ENCODE measurements at regions not wholly inside any gene's neighbourhood (a gene's known extent, or its start where the extent isn't known, plus 50 kb on each side); places are given as distances from the start of the nearest gene placed in this dataset.

DNA sequence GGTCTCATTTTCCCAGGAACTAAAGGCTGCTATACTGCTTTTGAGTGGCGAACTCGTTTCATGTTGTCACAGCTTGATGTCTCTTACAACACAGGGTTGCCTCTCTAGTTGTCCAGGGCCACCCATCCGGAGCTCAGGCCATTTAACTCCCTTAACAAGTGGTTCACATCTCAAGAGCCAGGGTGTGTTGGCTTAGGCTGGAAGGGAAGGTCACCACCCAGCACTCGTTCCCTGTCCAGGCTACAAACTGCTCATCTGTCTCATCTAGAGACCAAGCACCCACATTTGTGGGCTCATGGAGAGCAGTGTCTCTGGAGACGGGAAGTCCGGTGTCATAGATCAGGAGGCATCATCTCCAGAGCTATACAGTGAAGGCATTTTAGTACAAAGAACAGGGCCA is 106.8 kb upstream of the EXOC2 start:
- Histone ChIP-seq H3K4me3 (replicated peaks in 1 of 3; ENCODE audit: low read depth in 2 of 3, low read length in 3 of 3) (no peak overlapping the region), H3K4me2 (replicated peaks; ENCODE audit: extremely low read depth, low read length, poor library complexity, severe bottlenecking) (no peak overlapping the region), H3K9ac (ENCODE audit: insufficient read depth, low read length, poor library complexity, severe bottlenecking) (no peak overlapping the region), H3K79me2 (ENCODE audit: insufficient read depth, low read length) (no peaks in the 10 kb centered on the region), H3K9me3 (replicated peaks in 1 of 2; ENCODE audit: control insufficient read depth in 1 of 2, insufficient read depth in 1 of 2, low read length in 2 of 2) (no peaks in the 10 kb centered on the region), H3K27me3 (ENCODE audit: control insufficient read depth in 2 of 2, insufficient read depth in 2 of 2, low read length in 2 of 2) (peaks cover 18 to 30% of the 10 kb centered on the region in 2 donors), H3K4me1 (ENCODE audit: control insufficient read depth in 1 of 2, insufficient read depth in 2 of 2, low read length in 2 of 2) (no peaks in the 10 kb centered on the region), H3K36me3 (replicated peaks in 1 of 2; ENCODE audit: control insufficient read depth in 1 of 2, insufficient read depth in 2 of 2, low read length in 2 of 2) (no peaks in the 10 kb centered on the region), H3K27ac (ENCODE audit: low read depth in 1 of 2, low read length in 2 of 2) (no peak overlapping the region), H2AFZ (ENCODE audit: insufficient read depth, low read depth, low read length, poor library complexity, severe bottlenecking) (no peak overlapping the region), H4K20me1 (ENCODE audit: insufficient read depth, low read length) (no peaks in the 10 kb centered on the region)
- H3K9me3 Mint-ChIP-seq, result peaks cover 0 to under 1% (median 0%) of the 10 kb centered on the region in 7 donors
- H3K4me1 Mint-ChIP-seq, result no peaks in the 10 kb centered on the region
- no peak for TF ChIP-seq CTCF (IDR thresholded peaks at IDR 0.05)
- intact Hi-C loops (cut with micrococcal nuclease), result loop anchor here in 1 of 2 donors (10.0 kb wide), 1 partner anchor 595 kb away; no protein-coding TSS in a partner anchor
- peaks cover 26 to 53% (median 29%) of the 10 kb centered on the region in 3 donors for H3K27me3 Mint-ChIP-seq (ENCODE audit: low read depth in 3 of 3)
- WGBS (ENCODE audit: insufficient coverage), result 96% methylated on average over 2 of the region's 6 CpGs
- H3K27ac Mint-ChIP-seq, result no peak overlapping the region
- no peaks in the 10 kb centered on the region for H3K36me3 Mint-ChIP-seq
- no peak overlapping the region for H3K4me3 Mint-ChIP-seq
- DNase-seq, result no peak

GRCh38 chr6:797479-798077 is 104.6 kb upstream of the EXOC2 start:
- peaks cover 29 to 44% of the 10 kb centered on the region in 2 donors for H3K27me3 ChIP-seq (ENCODE audit: control insufficient read depth in 2 of 2, insufficient read depth in 2 of 2, low read length in 2 of 2)

More at GRCh38 chr6:797479-798077, 104.6 kb upstream of the EXOC2 start:
- Histone ChIP-seq H3K9me3 (replicated peaks in 1 of 2; ENCODE audit: control insufficient read depth in 1 of 2, insufficient read depth in 1 of 2, low read length in 2 of 2) (no peaks in the 10 kb centered on the region), H4K20me1 (ENCODE audit: insufficient read depth, low read length) (no peaks in the 10 kb centered on the region), H3K27ac (ENCODE audit: low read depth in 1 of 2, low read length in 2 of 2) (no peak overlapping the region), H3K4me1 (ENCODE audit: control insufficient read depth in 1 of 2, insufficient read depth in 2 of 2, low read length in 2 of 2) (no peaks in the 10 kb centered on the region), H3K36me3 (replicated peaks in 1 of 2; ENCODE audit: control insufficient read depth in 1 of 2, insufficient read depth in 2 of 2, low read length in 2 of 2) (no peaks in the 10 kb centered on the region), H3K4me2 (replicated peaks; ENCODE audit: extremely low read depth, low read length, poor library complexity, severe bottlenecking) (no peak overlapping the region), H2AFZ (ENCODE audit: insufficient read depth, low read depth, low read length, poor library complexity, severe bottlenecking) (no peak overlapping the region), H3K4me3 (replicated peaks in 1 of 3; ENCODE audit: low read depth in 2 of 3, low read length in 3 of 3) (no peak overlapping the region), H3K79me2 (ENCODE audit: insufficient read depth, low read length) (no peaks in the 10 kb centered on the region), H3K9ac (ENCODE audit: insufficient read depth, low read length, poor library complexity, severe bottlenecking) (no peak overlapping the region)
- Mint-ChIP-seq H3K36me3 (no peaks in the 10 kb centered on the region), H3K9me3 (no peaks in the 10 kb centered on the region), H3K27me3 (ENCODE audit: low read depth in 3 of 3) (peaks cover 28 to 69% (median 37%) of the 10 kb centered on the region in 3 donors), H3K27ac (no peak overlapping the region), H3K4me3 (peak overlapping the region in 1 of 2 donors; percentile 60), H3K4me1 (no peaks in the 10 kb centered on the region)
- peak; percentile 8 to 27 (median 26) for DNase-seq
- WGBS (ENCODE audit: insufficient coverage), result no CpG with 5 or more reads among the region's 5 CpGs
- peak; percentile 78 for TF ChIP-seq CTCF (IDR thresholded peaks at IDR 0.05)
- intact Hi-C loops (cut with micrococcal nuclease), result loop anchor here in 1 of 2 donors (10.0 kb wide), 1 partner anchor 597 kb away; no protein-coding TSS in a partner anchor
